ENCODE measurements at regions not wholly inside any gene's neighbourhood (a gene's known extent, or its start where the extent isn't known, plus 50 kb on each side); places are given as distances from the start of the nearest gene placed in this dataset.

DNA sequence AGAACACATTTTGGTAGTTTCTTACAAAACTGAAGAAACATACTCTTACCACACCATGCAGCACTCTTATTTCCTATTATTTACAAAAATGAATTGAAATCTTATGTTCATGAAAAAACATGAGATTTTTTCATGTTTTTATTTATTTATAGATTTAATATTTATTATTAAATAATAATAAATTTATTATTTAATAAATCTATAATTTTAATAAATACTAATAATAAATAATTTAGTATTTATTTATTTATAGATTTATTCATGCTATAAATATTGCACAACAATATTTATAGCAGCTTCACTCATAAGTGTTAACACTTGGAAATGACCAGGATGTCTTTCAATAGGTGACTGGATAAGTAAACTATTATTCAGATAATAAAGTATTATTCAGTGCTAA lies 91.6 kb upstream of the CPXCR1 start (continued):
- TF ChIP-seq, protein P1, sequence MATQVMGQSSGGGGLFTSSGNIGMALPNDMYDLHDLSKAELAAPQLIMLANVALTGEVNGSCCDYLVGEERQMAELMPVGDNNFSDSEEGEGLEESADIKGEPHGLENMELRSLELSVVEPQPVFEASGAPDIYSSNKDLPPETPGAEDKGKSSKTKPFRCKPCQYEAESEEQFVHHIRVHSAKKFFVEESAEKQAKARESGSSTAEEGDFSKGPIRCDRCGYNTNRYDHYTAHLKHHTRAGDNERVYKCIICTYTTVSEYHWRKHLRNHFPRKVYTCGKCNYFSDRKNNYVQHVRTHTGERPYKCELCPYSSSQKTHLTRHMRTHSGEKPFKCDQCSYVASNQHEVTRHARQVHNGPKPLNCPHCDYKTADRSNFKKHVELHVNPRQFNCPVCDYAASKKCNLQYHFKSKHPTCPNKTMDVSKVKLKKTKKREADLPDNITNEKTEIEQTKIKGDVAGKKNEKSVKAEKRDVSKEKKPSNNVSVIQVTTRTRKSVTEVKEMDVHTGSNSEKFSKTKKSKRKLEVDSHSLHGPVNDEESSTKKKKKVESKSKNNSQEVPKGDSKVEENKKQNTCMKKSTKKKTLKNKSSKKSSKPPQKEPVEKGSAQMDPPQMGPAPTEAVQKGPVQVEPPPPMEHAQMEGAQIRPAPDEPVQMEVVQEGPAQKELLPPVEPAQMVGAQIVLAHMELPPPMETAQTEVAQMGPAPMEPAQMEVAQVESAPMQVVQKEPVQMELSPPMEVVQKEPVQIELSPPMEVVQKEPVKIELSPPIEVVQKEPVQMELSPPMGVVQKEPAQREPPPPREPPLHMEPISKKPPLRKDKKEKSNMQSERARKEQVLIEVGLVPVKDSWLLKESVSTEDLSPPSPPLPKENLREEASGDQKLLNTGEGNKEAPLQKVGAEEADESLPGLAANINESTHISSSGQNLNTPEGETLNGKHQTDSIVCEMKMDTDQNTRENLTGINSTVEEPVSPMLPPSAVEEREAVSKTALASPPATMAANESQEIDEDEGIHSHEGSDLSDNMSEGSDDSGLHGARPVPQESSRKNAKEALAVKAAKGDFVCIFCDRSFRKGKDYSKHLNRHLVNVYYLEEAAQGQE (IDR thresholded peaks at IDR 0.05; ENCODE audit: unreplicated experiment), result no peak

- no peaks in the 10 kb centered on the region for H3K4me1 Mint-ChIP-seq
- Histone ChIP-seq H3K79me2 (replicated peaks; ENCODE audit: insufficient read depth) (no peaks in the 10 kb centered on the region), H3K36me3 (ENCODE audit: insufficient read depth) (no peaks in the 10 kb centered on the region), H3K9me2 (ENCODE audit: insufficient read depth) (no peaks in the 10 kb centered on the region), H3K27me3 (ENCODE audit: insufficient read depth) (no peaks in the 10 kb centered on the region), H3K27ac (ENCODE audit: low read depth) (no peak overlapping the region), H2AFZ (no peak overlapping the region), H3K4me3 (no peak overlapping the region), H3K4me2 (no peak overlapping the region), H3F3A (replicated peaks; ENCODE audit: low read depth) (no peaks in the 10 kb centered on the region), H3K4me1 (ENCODE audit: insufficient read depth) (no peaks in the 10 kb centered on the region), H4K20me1 (replicated peaks; ENCODE audit: insufficient read depth) (no peaks in the 10 kb centered on the region)
- no peak overlapping the region for H3K4me3 Mint-ChIP-seq
- DNase-seq (ENCODE audit: low spot score) (no peak), ATAC-seq (no peak)
- H3K36me3 Mint-ChIP-seq (ENCODE audit: low read depth), result no peaks in the 10 kb centered on the region
- no peaks in the 10 kb centered on the region for H3K27me3 Mint-ChIP-seq (ENCODE audit: insufficient read depth, low read depth, poor library complexity)
- H3K9me3 Mint-ChIP-seq, result no peaks in the 10 kb centered on the region; the same call in 2 of the 3 replicates
- H3K27ac Mint-ChIP-seq, result no peak overlapping the region
- TF ChIP-seq STAT1 (IDR thresholded peaks at IDR 0.05; ENCODE audit: unreplicated experiment) (no peak), CREB1 (CRISPR knock-in tag; IDR thresholded peaks at IDR 0.05; ENCODE audit: low read depth) (no peak), ZNF114 (CRISPR knock-in tag; IDR thresholded peaks at IDR 0.05) (no peak), NANOG (IDR thresholded peaks at IDR 0.05; ENCODE audit: borderline replicate concordance) (no peak), ZNF331 (CRISPR knock-in tag; IDR thresholded peaks at IDR 0.05; ENCODE audit: low read depth) (no peak), POLR2AphosphoS5 (IDR thresholded peaks at IDR 0.05; ENCODE audit: low read depth) (no peak), JUNB (IDR thresholded peaks at IDR 0.05; ENCODE audit: unreplicated experiment) (no peak), EZH2phosphoT487 (IDR thresholded peaks at IDR 0.05; ENCODE audit: unreplicated experiment) (no peak)
- TF ChIP-seq, protein P2, sequence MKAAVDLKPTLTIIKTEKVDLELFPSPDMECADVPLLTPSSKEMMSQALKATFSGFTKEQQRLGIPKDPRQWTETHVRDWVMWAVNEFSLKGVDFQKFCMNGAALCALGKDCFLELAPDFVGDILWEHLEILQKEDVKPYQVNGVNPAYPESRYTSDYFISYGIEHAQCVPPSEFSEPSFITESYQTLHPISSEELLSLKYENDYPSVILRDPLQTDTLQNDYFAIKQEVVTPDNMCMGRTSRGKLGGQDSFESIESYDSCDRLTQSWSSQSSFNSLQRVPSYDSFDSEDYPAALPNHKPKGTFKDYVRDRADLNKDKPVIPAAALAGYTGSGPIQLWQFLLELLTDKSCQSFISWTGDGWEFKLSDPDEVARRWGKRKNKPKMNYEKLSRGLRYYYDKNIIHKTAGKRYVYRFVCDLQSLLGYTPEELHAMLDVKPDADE (IDR thresholded peaks at IDR 0.05), result no peak
- TF ChIP-seq, protein P3, sequence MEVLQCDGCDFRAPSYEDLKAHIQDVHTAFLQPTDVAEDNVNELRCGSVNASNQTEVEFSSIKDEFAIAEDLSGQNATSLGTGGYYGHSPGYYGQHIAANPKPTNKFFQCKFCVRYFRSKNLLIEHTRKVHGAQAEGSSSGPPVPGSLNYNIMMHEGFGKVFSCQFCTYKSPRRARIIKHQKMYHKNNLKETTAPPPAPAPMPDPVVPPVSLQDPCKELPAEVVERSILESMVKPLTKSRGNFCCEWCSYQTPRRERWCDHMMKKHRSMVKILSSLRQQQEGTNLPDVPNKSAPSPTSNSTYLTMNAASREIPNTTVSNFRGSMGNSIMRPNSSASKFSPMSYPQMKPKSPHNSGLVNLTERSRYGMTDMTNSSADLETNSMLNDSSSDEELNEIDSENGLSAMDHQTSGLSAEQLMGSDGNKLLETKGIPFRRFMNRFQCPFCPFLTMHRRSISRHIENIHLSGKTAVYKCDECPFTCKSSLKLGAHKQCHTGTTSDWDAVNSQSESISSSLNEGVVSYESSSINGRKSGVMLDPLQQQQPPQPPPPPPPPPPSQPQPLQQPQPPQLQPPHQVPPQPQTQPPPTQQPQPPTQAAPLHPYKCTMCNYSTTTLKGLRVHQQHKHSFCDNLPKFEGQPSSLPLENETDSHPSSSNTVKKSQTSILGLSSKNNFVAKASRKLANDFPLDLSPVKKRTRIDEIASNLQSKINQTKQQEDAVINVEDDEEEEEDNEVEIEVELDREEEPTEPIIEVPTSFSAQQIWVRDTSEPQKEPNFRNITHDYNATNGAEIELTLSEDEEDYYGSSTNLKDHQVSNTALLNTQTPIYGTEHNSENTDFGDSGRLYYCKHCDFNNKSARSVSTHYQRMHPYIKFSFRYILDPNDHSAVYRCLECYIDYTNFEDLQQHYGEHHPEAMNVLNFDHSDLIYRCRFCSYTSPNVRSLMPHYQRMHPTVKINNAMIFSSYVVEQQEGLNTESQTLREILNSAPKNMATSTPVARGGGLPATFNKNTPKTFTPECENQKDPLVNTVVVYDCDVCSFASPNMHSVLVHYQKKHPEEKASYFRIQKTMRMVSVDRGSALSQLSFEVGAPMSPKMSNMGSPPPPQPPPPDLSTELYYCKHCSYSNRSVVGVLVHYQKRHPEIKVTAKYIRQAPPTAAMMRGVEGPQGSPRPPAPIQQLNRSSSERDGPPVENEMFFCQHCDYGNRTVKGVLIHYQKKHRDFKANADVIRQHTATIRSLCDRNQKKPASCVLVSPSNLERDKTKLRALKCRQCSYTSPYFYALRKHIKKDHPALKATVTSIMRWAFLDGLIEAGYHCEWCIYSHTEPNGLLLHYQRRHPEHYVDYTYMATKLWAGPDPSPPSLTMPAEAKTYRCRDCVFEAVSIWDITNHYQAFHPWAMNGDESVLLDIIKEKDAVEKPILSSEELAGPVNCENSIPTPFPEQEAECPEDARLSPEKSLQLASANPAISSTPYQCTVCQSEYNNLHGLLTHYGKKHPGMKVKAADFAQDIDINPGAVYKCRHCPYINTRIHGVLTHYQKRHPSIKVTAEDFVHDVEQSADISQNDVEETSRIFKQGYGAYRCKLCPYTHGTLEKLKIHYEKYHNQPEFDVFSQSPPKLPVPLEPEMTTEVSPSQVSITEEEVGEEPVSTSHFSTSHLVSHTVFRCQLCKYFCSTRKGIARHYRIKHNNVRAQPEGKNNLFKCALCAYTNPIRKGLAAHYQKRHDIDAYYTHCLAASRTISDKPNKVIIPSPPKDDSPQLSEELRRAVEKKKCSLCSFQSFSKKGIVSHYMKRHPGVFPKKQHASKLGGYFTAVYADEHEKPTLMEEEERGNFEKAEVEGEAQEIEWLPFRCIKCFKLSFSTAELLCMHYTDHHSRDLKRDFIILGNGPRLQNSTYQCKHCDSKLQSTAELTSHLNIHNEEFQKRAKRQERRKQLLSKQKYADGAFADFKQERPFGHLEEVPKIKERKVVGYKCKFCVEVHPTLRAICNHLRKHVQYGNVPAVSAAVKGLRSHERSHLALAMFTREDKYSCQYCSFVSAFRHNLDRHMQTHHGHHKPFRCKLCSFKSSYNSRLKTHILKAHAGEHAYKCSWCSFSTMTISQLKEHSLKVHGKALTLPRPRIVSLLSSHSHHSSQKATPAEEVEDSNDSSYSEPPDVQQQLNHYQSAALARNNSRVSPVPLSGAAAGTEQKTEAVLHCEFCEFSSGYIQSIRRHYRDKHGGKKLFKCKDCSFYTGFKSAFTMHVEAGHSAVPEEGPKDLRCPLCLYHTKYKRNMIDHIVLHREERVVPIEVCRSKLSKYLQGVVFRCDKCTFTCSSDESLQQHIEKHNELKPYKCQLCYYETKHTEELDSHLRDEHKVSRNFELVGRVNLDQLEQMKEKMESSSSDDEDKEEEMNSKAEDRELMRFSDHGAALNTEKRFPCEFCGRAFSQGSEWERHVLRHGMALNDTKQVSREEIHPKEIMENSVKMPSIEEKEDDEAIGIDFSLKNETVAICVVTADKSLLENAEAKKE (CRISPR knock-in tag; IDR thresholded peaks at IDR 0.05), result no peak
- TF ChIP-seq, protein P1 (IDR thresholded peaks at IDR 0.05; ENCODE audit: unreplicated experiment), result no peak
Measured at GRCh38 chrX:88660836-88661235, 86.2 kb upstream of the CPXCR1 start.

Measured in GM23338 (cell line).